Breast epithelium (tissue), 4 donors: ENCODE measurements at regions not wholly inside any gene's neighbourhood (a gene's known extent, or its start where the extent isn't known, plus 50 kb on each side); places are given as distances from the start of the nearest gene placed in this dataset.
A peak's percentile ranks its signal among the peaks of the same experiment; 100 is the strongest.

Source experiments
- DNase-seq, 2 donors: peaks; one replicate each; pipeline ENCODE4 v3.0.0-alpha.2; 2019; ENCODE audit warnings: low spot score in 2 of 2
- H3K27ac ChIP-seq, 2 donors: fragments of 200-600 bp; sonication (generic) in 1 of 2; one replicate each; pipeline ENCODE4 v1.5.1; 2016 to 2019; ENCODE audit warnings: mild to moderate bottlenecking in 1 of 2
- H3K27me3 ChIP-seq, 2 donors: fragments of 200-600 bp; sonication (generic) in 1 of 2; one replicate each; pipeline versions ENCODE4 v1.5.1 to v1.6.0; 2017 to 2019; ENCODE audit warnings: control low read depth in 1 of 2, mild to moderate bottlenecking in 1 of 2
- H3K36me3 ChIP-seq: fragments of 200-600 bp; one replicate; pipeline ENCODE4 v1.5.1; 2019
- H3K4me1 ChIP-seq, 2 donors: fragments of 200-600 bp; sonication (generic); one replicate each; pipeline ENCODE4 v1.5.1; 2016 to 2019; ENCODE audit warnings: control low read depth in 1 of 2
- H3K4me3 ChIP-seq, 3 donors: fragments of 200-600 bp; sonication (generic); 1 replicate in 2 of 3; 2 replicates in 1 of 3; pipeline ENCODE4 v1.5.1; 2016 to 2019; ENCODE audit warnings: mild to moderate bottlenecking in 3 of 3, moderate library complexity in 2 of 3
- H3K9me3 ChIP-seq, 2 donors: fragments of 200-600 bp; sonication (generic) in 1 of 2; one replicate each; pipeline ENCODE4 v1.5.1; 2016 to 2019; ENCODE audit warnings: control low read depth in 1 of 2
- POLR2A ChIP-seq: fragments of 450-650 bp; IDR thresholded peaks from one replicate; pipeline ENCODE4 v1.6.1; 2016; ENCODE audit warnings: antibody characterized with exemption, mild to moderate bottlenecking, moderate library complexity
- POLR2AphosphoS5 ChIP-seq, 3 donors: sonication (generic); formaldehyde crosslinking; IDR thresholded peaks; one replicate each; pipeline ENCODE4 v1.6.1; 2017; ENCODE audit warnings: antibody characterized with exemption in 3 of 3
- intact Hi-C: fragments of 100-400 bp; cut with DNase I; formaldehyde crosslinking; loops from one replicate; pipeline ENCODE4 v1.15.1; 2023; ENCODE audit warnings: low total_unique reads
- TF ChIP-seq, protein P1 (sequence below), 3 donors: fragments of 450-650 bp; IDR thresholded peaks; one replicate each; pipeline ENCODE4 v1.5.1; 2016 to 2017; ENCODE audit warnings: antibody characterized with exemption in 3 of 3, mild to moderate bottlenecking in 3 of 3, moderate library complexity in 3 of 3

DNA sequence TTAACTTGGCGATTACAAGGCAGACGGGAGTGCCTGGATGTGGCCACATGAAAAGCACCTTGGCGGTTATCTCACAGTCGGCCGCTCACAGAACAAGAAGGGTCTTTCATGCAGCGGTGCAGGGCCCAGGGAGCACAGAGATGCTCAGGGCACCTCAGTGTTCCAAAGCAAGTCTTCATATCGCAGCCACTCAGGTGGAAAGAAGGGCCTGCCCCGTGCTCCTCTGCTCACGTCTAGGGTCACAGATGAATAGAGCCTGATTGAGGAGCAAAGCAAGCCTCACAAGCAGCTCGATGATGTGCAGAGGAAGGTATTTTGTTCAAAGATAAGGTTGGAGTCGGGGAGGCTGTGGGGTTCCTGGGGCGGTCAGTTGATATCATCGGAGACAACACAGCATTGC lies 297.8 kb downstream of the WDR11 start:
- intact Hi-C loops: no loop called here
- Histone ChIP-seq H3K4me3 (no peak overlapping the region), H3K9me3 (peaks cover 2 to 21% of the 10 kb centered on the region in 2 donors), H3K27ac (no peak overlapping the region), H3K27me3 (peaks cover 0 to 5% of the 10 kb centered on the region in 2 donors), H3K4me1 (no peaks in the 10 kb centered on the region), H3K36me3 (no peaks in the 10 kb centered on the region)
- no peak for TF ChIP-seq POLR2A
- TF ChIP-seq POLR2AphosphoS5 (IDR thresholded peaks at IDR 0.05): no peak
- TF ChIP-seq, protein P1, sequence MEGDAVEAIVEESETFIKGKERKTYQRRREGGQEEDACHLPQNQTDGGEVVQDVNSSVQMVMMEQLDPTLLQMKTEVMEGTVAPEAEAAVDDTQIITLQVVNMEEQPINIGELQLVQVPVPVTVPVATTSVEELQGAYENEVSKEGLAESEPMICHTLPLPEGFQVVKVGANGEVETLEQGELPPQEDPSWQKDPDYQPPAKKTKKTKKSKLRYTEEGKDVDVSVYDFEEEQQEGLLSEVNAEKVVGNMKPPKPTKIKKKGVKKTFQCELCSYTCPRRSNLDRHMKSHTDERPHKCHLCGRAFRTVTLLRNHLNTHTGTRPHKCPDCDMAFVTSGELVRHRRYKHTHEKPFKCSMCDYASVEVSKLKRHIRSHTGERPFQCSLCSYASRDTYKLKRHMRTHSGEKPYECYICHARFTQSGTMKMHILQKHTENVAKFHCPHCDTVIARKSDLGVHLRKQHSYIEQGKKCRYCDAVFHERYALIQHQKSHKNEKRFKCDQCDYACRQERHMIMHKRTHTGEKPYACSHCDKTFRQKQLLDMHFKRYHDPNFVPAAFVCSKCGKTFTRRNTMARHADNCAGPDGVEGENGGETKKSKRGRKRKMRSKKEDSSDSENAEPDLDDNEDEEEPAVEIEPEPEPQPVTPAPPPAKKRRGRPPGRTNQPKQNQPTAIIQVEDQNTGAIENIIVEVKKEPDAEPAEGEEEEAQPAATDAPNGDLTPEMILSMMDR (IDR thresholded peaks at IDR 0.05): no peak
- DNase-seq: no peak

DNA sequence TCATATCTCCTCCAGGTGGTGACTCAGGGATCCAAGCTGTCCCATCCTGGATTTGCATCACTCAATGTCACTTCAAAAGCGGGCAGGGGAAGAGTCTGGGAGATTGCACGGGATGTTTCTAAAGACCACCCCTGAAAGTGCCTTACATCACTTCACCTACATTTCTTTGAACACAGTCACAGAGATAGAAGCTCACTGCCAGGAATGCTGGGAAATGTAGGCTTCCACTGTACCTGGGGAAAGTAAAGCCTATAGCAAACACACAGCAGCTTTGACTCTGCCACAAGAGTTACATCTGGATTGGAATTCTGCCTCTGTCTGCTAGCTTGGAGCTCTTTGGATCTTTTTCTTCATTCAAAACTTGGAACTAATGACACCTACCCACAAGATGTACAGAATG lies 300.9 kb downstream of the WDR11 start:
- H3K4me1 ChIP-seq: no peaks in the 10 kb centered on the region
- no peaks in the 10 kb centered on the region for H3K36me3 ChIP-seq
- no peak for DNase-seq
- peaks cover 0 to 3% of the 10 kb centered on the region in 2 donors for H3K9me3 ChIP-seq
- TF ChIP-seq POLR2A: no peak
- TF ChIP-seq, protein P1 (IDR thresholded peaks at IDR 0.05): no peak
- TF ChIP-seq POLR2AphosphoS5 (IDR thresholded peaks at IDR 0.05): no peak
- no peak overlapping the region for H3K4me3 ChIP-seq
- peaks cover 0 to 5% of the 10 kb centered on the region in 2 donors for H3K27me3 ChIP-seq
- intact Hi-C loops: no loop called here
- no peak overlapping the region for H3K27ac ChIP-seq

DNA sequence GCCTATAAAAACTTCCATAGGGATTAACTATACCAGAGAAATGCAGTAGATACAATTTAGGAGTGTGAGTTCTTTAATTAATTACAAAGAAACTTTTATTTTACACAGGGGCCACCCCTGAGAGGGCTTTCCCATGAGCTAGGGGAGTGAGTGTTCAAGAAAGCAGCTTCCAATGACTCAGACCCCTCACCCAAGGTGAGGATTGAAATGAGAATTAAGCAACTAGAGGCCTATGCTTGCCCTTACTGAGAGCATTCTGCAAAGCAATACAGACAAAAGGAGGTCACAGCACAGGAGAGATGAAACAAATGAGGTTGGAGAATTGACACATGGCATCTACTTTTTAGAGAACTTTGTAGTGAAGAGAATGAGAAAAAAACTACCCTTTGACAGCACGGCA lies 301.8 kb downstream of the WDR11 start:
- Histone ChIP-seq H3K36me3 (no peaks in the 10 kb centered on the region), H3K4me3 (no peak overlapping the region), H3K9me3 (peaks cover 0 to 6% of the 10 kb centered on the region in 2 donors), H3K27me3 (peaks cover 0 to 5% of the 10 kb centered on the region in 2 donors), H3K4me1 (no peaks in the 10 kb centered on the region), H3K27ac (no peak overlapping the region)
- TF ChIP-seq, protein P1 (IDR thresholded peaks at IDR 0.05): no peak
- no peak for TF ChIP-seq POLR2A
- no peak for TF ChIP-seq POLR2AphosphoS5 (IDR thresholded peaks at IDR 0.05)
- intact Hi-C loops: no loop called here
- DNase-seq: no peak

DNA sequence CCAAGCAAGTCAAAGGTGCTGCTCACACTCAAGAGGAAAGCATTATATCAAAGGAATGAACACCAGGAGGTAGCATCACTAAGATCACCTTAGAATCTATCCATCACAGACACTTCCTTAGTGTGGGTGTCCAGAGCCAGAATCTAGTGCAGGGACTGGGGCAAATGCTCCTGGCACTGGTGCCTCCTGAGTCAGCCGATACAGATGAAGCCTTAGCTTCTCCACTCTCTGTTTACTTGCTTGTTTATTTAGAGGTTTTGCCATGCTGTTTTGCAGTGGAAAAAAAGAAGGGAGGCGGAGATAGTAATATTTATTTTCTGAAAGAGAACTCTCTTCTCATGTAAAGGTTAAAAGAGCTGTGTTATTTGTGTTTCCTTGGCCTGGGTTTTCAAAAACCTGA lies 303.1 kb downstream of the WDR11 start:
- intact Hi-C loops: no loop called here
- TF ChIP-seq, protein P1 (IDR thresholded peaks at IDR 0.05): no peak
- TF ChIP-seq POLR2A: no peak
- no peak for TF ChIP-seq POLR2AphosphoS5 (IDR thresholded peaks at IDR 0.05)
- no peak overlapping the region for H3K27ac ChIP-seq
- H3K36me3 ChIP-seq: no peaks in the 10 kb centered on the region
- peaks cover 0 to 6% of the 10 kb centered on the region in 2 donors for H3K9me3 ChIP-seq
- H3K4me1 ChIP-seq: no peaks in the 10 kb centered on the region
- no peak for DNase-seq
- H3K27me3 ChIP-seq: no peaks in the 10 kb centered on the region
- H3K4me3 ChIP-seq: no peak overlapping the region

DNA sequence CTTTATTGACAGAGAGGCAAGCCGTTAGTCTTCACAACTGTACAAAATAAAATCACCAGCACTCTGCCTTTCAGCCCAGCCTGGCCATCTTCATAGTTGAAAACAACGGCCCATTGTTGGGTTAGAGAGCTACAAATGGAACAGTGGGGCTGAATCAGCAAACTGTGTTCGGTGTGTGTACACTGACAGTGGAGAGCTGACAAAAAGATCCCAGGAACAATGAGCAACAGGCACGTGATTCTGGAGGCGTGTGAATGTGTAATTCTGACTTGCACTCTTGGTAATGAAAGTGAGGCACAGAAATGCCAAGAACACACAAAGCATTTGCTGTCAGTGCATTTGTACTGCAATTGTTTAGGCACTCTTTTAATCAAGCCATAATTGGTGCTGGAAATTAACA lies 303.7 kb downstream of the WDR11 start:
- DNase-seq: peak in 1 of 2 donors; percentile 37

More for the DNA sequence above, 303.7 kb downstream of the WDR11 start:
- H3K27me3 ChIP-seq: no peaks in the 10 kb centered on the region
- TF ChIP-seq POLR2A (no peak), POLR2AphosphoS5 (IDR thresholded peaks at IDR 0.05) (no peak)
- TF ChIP-seq, protein P1 (IDR thresholded peaks at IDR 0.05): no peak
- no peak overlapping the region for H3K4me3 ChIP-seq
- H3K4me1 ChIP-seq: no peaks in the 10 kb centered on the region
- intact Hi-C loops: no loop called here
- peak overlapping the region in 1 of 2 donors; percentile 40 for H3K27ac ChIP-seq
- peaks cover 0 to 6% of the 10 kb centered on the region in 2 donors for H3K9me3 ChIP-seq
- H3K36me3 ChIP-seq: no peaks in the 10 kb centered on the region
